Liver (tissue), 8 donors: ENCODE measurements at regions not wholly inside any gene's neighbourhood (a gene's known extent, or its start where the extent isn't known, plus 50 kb on each side); places are given as distances from the start of the nearest gene placed in this dataset.

ENCODE experiments used
- DNase-seq: peaks from one replicate; pipeline ENCODE4 v3.0.0-alpha.2; 2017; ENCODE audit warnings: low spot score
- H3K27ac ChIP-seq, 2 donors: one replicate each; pipeline ENCODE4 v1.7.0; 2013; ENCODE audit warnings: inconsistent platforms in 2 of 2, low read length in 2 of 2, control low read depth in 1 of 2, low read depth in 1 of 2, mild to moderate bottlenecking in 1 of 2
- H3K27me3 ChIP-seq, 4 donors: one replicate each; pipeline versions ENCODE4 v1.6.1 to v1.7.0; 2013; ENCODE audit warnings: low read length in 3 of 4, inconsistent platforms in 1 of 4, mild to moderate bottlenecking in 1 of 4, moderate library complexity in 1 of 4; ENCODE audit not compliant: control insufficient read depth in 4 of 4, insufficient read depth in 4 of 4
- H3K36me3 ChIP-seq, 4 donors: one replicate each; pipeline versions ENCODE4 v1.6.1 to v1.7.0; 2013; ENCODE audit warnings: low read length in 3 of 4, mild to moderate bottlenecking in 3 of 4, low read depth in 1 of 4, moderate library complexity in 1 of 4; ENCODE audit not compliant: control insufficient read depth in 4 of 4, insufficient read depth in 3 of 4
- H3K4me1 ChIP-seq, 4 donors: one replicate each; pipeline versions ENCODE4 v1.6.1 to v1.7.0; 2013; ENCODE audit warnings: low read length in 3 of 4, mild to moderate bottlenecking in 3 of 4, moderate library complexity in 1 of 4; ENCODE audit not compliant: control insufficient read depth in 4 of 4, insufficient read depth in 4 of 4
- H3K4me3 ChIP-seq, 3 donors: one replicate each; pipeline versions ENCODE4 v1.6.1 to v1.7.0; 2013; ENCODE audit warnings: low read length in 3 of 3, control low read depth in 1 of 3, low read depth in 1 of 3, mild to moderate bottlenecking in 1 of 3
- H3K9ac ChIP-seq, 2 donors: one replicate each; pipeline ENCODE4 v1.7.0; 2013; ENCODE audit warnings: low read length in 2 of 2, mild to moderate bottlenecking in 2 of 2, moderate library complexity in 2 of 2, control low read depth in 1 of 2, low read depth in 1 of 2
- H3K9me3 ChIP-seq, 4 donors: one replicate each; pipeline versions ENCODE4 v1.6.1 to v1.7.0; 2013; ENCODE audit warnings: low read length in 3 of 4; ENCODE audit not compliant: control insufficient read depth in 4 of 4
- CTCF ChIP-seq: fragments of 150-350 bp; IDR thresholded peaks from 2 replicates; pipeline ENCODE4 v1.5.1; 2017; ENCODE audit warnings: improper control_type of control experiment, low read depth, low read length; ENCODE audit not compliant: missing input control
- EGR1 ChIP-seq, 2 donors: IDR thresholded peaks; 2 replicates each; pipeline ENCODE4 v1.6.1; 2016 to 2018; ENCODE audit warnings: antibody characterized with exemption in 2 of 2, low read depth in 2 of 2
- FOXA2 ChIP-seq: IDR thresholded peaks from 2 replicates; pipeline ENCODE4 v1.6.1; 2016; ENCODE audit warnings: antibody characterized with exemption
- GABPA ChIP-seq, 2 donors: IDR thresholded peaks in 1 of 2; conservative IDR thresholded peaks in 1 of 2; 2 replicates each; pipeline ENCODE4 v1.6.1; 2016; ENCODE audit warnings: antibody characterized with exemption in 2 of 2, mild to moderate bottlenecking in 1 of 2, moderate library complexity in 1 of 2
- HNF4A ChIP-seq, 2 donors: conservative IDR thresholded peaks; 2 replicates each; pipeline ENCODE4 v1.6.1; 2016; ENCODE audit warnings: antibody characterized with exemption in 2 of 2, mild to moderate bottlenecking in 2 of 2
- HNF4G ChIP-seq: IDR thresholded peaks from 2 replicates; pipeline ENCODE4 v1.6.1; 2016; ENCODE audit warnings: antibody characterized with exemption
- JUND ChIP-seq, 2 donors: IDR thresholded peaks; 2 replicates each; pipeline ENCODE4 v1.6.1; 2016; ENCODE audit warnings: antibody characterized with exemption in 2 of 2
- MAX ChIP-seq: IDR thresholded peaks from 2 replicates; pipeline ENCODE4 v1.6.1; 2016; ENCODE audit warnings: antibody characterized with exemption
- RAD21 ChIP-seq, 2 donors: IDR thresholded peaks; 2 replicates each; pipeline ENCODE4 v1.6.1; 2016; ENCODE audit warnings: antibody characterized with exemption in 2 of 2, mild to moderate bottlenecking in 2 of 2
- REST ChIP-seq: IDR thresholded peaks from 2 replicates; pipeline ENCODE4 v1.6.1; 2016; ENCODE audit warnings: antibody characterized with exemption, mild to moderate bottlenecking
- RXRA ChIP-seq, 2 donors: IDR thresholded peaks; 2 replicates each; pipeline ENCODE4 v1.6.1; 2017 to 2018; ENCODE audit warnings: antibody characterized with exemption in 2 of 2, mild to moderate bottlenecking in 1 of 2
- TAF1 ChIP-seq: conservative IDR thresholded peaks from 2 replicates; pipeline ENCODE4 v1.6.1; 2016; ENCODE audit warnings: antibody characterized with exemption, mild to moderate bottlenecking
- YY1 ChIP-seq: IDR thresholded peaks from 2 replicates; pipeline ENCODE4 v1.6.1; 2016; ENCODE audit warnings: antibody characterized with exemption, mild to moderate bottlenecking
- ZBTB33 ChIP-seq: IDR thresholded peaks from 2 replicates; pipeline ENCODE4 v1.6.1; 2016; ENCODE audit warnings: antibody characterized with exemption
- WGBS: extraction: QIAGEN DNeasy Blood & Tissue Kit; methylation state at CpG from one replicate; pipeline ENCODE4 v1.1.7; 2013; 5-methylcytosine and 5-hydroxymethylcytosine counted together
- donor health status: healthy.
- donor health status: healthy.
- donor health status: healthy.
- donor health status: healthy.
- donor health status: healthy.

- peak; percentile 47 to 56 for TF ChIP-seq RXRA (IDR thresholded peaks at IDR 0.05)
- TF ChIP-seq FOXA2, result peak; percentile 53
These were observed 133.3 kb upstream of the CHL1 start (continued) for GRCh38 chr3:63095-63765.

- H3K4me1 ChIP-seq, result peaks cover 0 to 3% (median 0%) of the 10 kb centered on the region in 4 donors
- H3K27ac ChIP-seq, result no peak overlapping the region
- no peak overlapping the region for H3K9ac ChIP-seq
- no peak for TF ChIP-seq CTCF
- TF ChIP-seq HNF4G, result no peak
- TF ChIP-seq EGR1 (IDR thresholded peaks at IDR 0.05; ENCODE audit: low read depth in 2 of 2), result no peak
- TF ChIP-seq REST, result no peak
- no peak for TF ChIP-seq JUND (IDR thresholded peaks at IDR 0.05)
- TF ChIP-seq YY1, result no peak
- TF ChIP-seq TAF1, result no peak
- TF ChIP-seq RXRA (IDR thresholded peaks at IDR 0.05), result peak; percentile 26 to 47
- no peak for TF ChIP-seq GABPA (IDR thresholded peaks at IDR 0.05 in 1 of 2, conservative IDR thresholded peaks at IDR 0.05 in 1 of 2)
- TF ChIP-seq HNF4A (conservative IDR thresholded peaks at IDR 0.05), result peak; percentile 19 to 35
- TF ChIP-seq RAD21 (IDR thresholded peaks at IDR 0.05), result no peak
- TF ChIP-seq ZBTB33, result peak; percentile 17
- H3K27me3 ChIP-seq, result no peaks in the 10 kb centered on the region
- no peaks in the 10 kb centered on the region for H3K36me3 ChIP-seq
- 60% methylated on average over 1 of the region's 1 CpG for WGBS
- H3K9me3 ChIP-seq, result no peaks in the 10 kb centered on the region
- DNase-seq, result no peak
- no peak overlapping the region for H3K4me3 ChIP-seq
These were observed 126.9 kb upstream of the CHL1 start for GRCh38 chr3:69690-70089.

GRCh38 chr3:72776-73175, 123.8 kb upstream of the CHL1 start:
- TF ChIP-seq RXRA (IDR thresholded peaks at IDR 0.05) (peak in 1 of 2 donors; percentile 19), TAF1 (no peak), MAX (no peak), CTCF (no peak)
- H3K4me1 ChIP-seq, result peaks cover 0 to 3% (median 0%) of the 10 kb centered on the region in 4 donors
- H3K9me3 ChIP-seq, result no peaks in the 10 kb centered on the region
- H3K27me3 ChIP-seq, result peaks cover 0 to 3% (median 0%) of the 10 kb centered on the region in 4 donors
- DNase-seq, result no peak
- 53% methylated on average over 1 of the region's 1 CpG for WGBS
- no peak overlapping the region for H3K4me3 ChIP-seq
- no peak overlapping the region for H3K9ac ChIP-seq
- H3K27ac ChIP-seq, result no peak overlapping the region
- H3K36me3 ChIP-seq, result no peaks in the 10 kb centered on the region
